B cell (primary cell): ENCODE measurements at regions not wholly inside any gene's neighbourhood (a gene's known extent, or its start where the extent isn't known, plus 50 kb on each side); places are given as distances from the start of the nearest gene placed in this dataset.

ENCODE experiments used
- ATAC-seq: fragments of 200-7000 bp; cut with Tn5 transposase; one replicate; pipeline ENCODE4 v1.10.0; 2021; ENCODE audit warnings: low read depth, mild to moderate bottlenecking, moderate number of reproducible peaks, moderate library complexity
- CTCF ChIA-PET: fragments of 350-600 bp; sonication (Branson Sonifier 250); formaldehyde crosslinking; loops from one replicate; lab custom pipeline; 2021; ENCODE audit warnings: antibody characterized with exemption, inconsistent platforms; lab: Charles Lee
- POLR2A ChIA-PET: fragments of 350-600 bp; sonication (Branson Sonifier 250); formaldehyde crosslinking; loops from one replicate; lab custom pipeline; 2021; ENCODE audit warnings: antibody characterized with exemption; lab: Charles Lee
- DNase-seq: peaks from one replicate; pipeline ENCODE4 v3.0.0; 2013
- H2AFZ ChIP-seq: 2 replicates; pipeline ENCODE4 v1.6.1; 2012; ENCODE audit warnings: mild to moderate bottlenecking, low read depth, low read length; ENCODE audit not compliant: insufficient read depth, poor library complexity, severe bottlenecking
- H3K27ac ChIP-seq, 2 donors: 1 replicate in 1 of 2; 2 replicates in 1 of 2; pipeline ENCODE4 v1.5.1; 2012 to 2013; ENCODE audit warnings: low read length in 2 of 2, mild to moderate bottlenecking in 2 of 2, moderate library complexity in 1 of 2
- H3K27me3 ChIP-seq, 4 experiments: fragments of 200-600 bp in 1 of 4; sonication (generic) in 1 of 4; replicated peaks in 1 of 4; 1 replicate in 2 of 4; 2 replicates in 2 of 4; pipeline versions ENCODE4 v1.6.1 to v1.7.0; 2013 to 2016; ENCODE audit warnings: low read length in 3 of 4, mild to moderate bottlenecking in 2 of 4, mixed read lengths in 1 of 4, moderate library complexity in 1 of 4; ENCODE audit not compliant: insufficient read depth in 4 of 4, control insufficient read depth in 3 of 4; ENCODE audit errors: control extremely low read depth in 1 of 4
- H3K36me3 ChIP-seq, 2 experiments: replicated peaks in 1 of 2; 1 replicate in 1 of 2; 2 replicates in 1 of 2; pipeline versions ENCODE4 v1.6.1 to v1.7.1; 2013; ENCODE audit warnings: low read length in 1 of 2; ENCODE audit not compliant: insufficient read depth in 2 of 2, control insufficient read depth in 1 of 2; ENCODE audit errors: control extremely low read depth in 1 of 2, extremely low read depth in 1 of 2
- H3K4me1 ChIP-seq, 2 donors: fragments of 200-600 bp in 1 of 2; sonication (generic) in 1 of 2; 1 replicate in 1 of 2; 2 replicates in 1 of 2; pipeline versions ENCODE4 v1.5.1 to v1.6.1; 2013 to 2017; ENCODE audit warnings: low read length in 2 of 2; ENCODE audit not compliant: control insufficient read depth in 2 of 2, insufficient read depth in 2 of 2
- H3K4me2 ChIP-seq: replicated peaks from 2 replicates; pipeline ENCODE3; 2012; ENCODE audit warnings: mild to moderate bottlenecking, low read depth, low read length; ENCODE audit not compliant: poor library complexity, severe bottlenecking
- H3K4me3 ChIP-seq, 5 experiments: fragments of 200-600 bp in 1 of 5; sonication (generic) in 1 of 5; 1 replicate in 3 of 5; 2 replicates in 2 of 5; pipeline versions ENCODE4 v1.5.1 to v1.7.0; 2011 to 2016; ENCODE audit warnings: low read length in 4 of 5, mild to moderate bottlenecking in 4 of 5, low read depth in 2 of 5, control low read depth in 1 of 5, moderate library complexity in 1 of 5; ENCODE audit not compliant: insufficient read depth in 1 of 5; ENCODE audit errors: control extremely low read depth in 1 of 5, extremely low read depth in 1 of 5
- H3K79me2 ChIP-seq: fragments of 200-600 bp; sonication (generic); one replicate; pipeline ENCODE4 v1.6.0; 2016; ENCODE audit warnings: low read length; ENCODE audit not compliant: control insufficient read depth, insufficient read depth
- H3K9ac ChIP-seq: fragments of 200-600 bp; sonication (generic); 2 replicates; pipeline ENCODE4 v1.6.1; 2017; ENCODE audit warnings: mild to moderate bottlenecking, low read length, moderate library complexity
- H3K9me3 ChIP-seq, 3 donors: one replicate each; pipeline versions ENCODE4 v1.6.1 to v1.7.1; 2013; ENCODE audit warnings: low read length in 2 of 3; ENCODE audit not compliant: control insufficient read depth in 2 of 3, insufficient read depth in 1 of 3; ENCODE audit errors: control extremely low read depth in 1 of 3
- H4K20me1 ChIP-seq: 2 replicates; pipeline ENCODE4 v1.6.0; 2012; ENCODE audit warnings: mild to moderate bottlenecking, low read length; ENCODE audit not compliant: insufficient read depth, control insufficient read depth, poor library complexity, severe bottlenecking
- H3K27ac Mint-ChIP-seq: one replicate; pipeline ENCODE4 v1.8.0; 2021; ENCODE audit warnings: mixed read lengths
- H3K27me3 Mint-ChIP-seq: one replicate; pipeline ENCODE4 v1.8.0; 2021; ENCODE audit warnings: mixed read lengths
- H3K4me1 Mint-ChIP-seq: one replicate; pipeline ENCODE4 v1.8.0; 2021; ENCODE audit warnings: mixed read lengths
- H3K4me3 Mint-ChIP-seq: one replicate; pipeline ENCODE4 v1.8.0; 2021; ENCODE audit warnings: mixed read lengths
- H3K9me3 Mint-ChIP-seq: one replicate; pipeline ENCODE4 v1.8.0; 2022; ENCODE audit warnings: mixed read lengths; ENCODE audit not compliant: insufficient read depth
- CTCF ChIP-seq: fragments of 200-600 bp; IDR thresholded peaks from one replicate; pipeline ENCODE4 v1.8.0; 2022; ENCODE audit warnings: antibody characterized with exemption, mild to moderate bottlenecking
- EZH2 ChIP-seq: IDR thresholded peaks from 2 replicates; pipeline ENCODE4 v1.6.1; 2012; ENCODE audit warnings: borderline replicate concordance, low read depth, mild to moderate bottlenecking, moderate library complexity, low read length; ENCODE audit not compliant: insufficient read depth, poor library complexity, severe bottlenecking
- WGBS: methylation state at CpG from one replicate; pipeline ENCODE4 v1.1.5; 2013; ENCODE audit warnings: missing lambda C conversion rate; ENCODE audit not compliant: insufficient coverage; 5-methylcytosine and 5-hydroxymethylcytosine counted together
- intact Hi-C: fragments of 100-400 bp; cut with micrococcal nuclease; formaldehyde crosslinking; loops from one replicate; pipeline ENCODE4 v1.10.0; 2022

GRCh38 chr2:84201158-84201557 lies 257.9 kb downstream of the SUCLG1 start:
- Histone ChIP-seq H3K79me2 (no peaks in the 10 kb centered on the region), H3K27me3 (no peaks in the 10 kb centered on the region), H3K4me1 (no peaks in the 10 kb centered on the region), H3K27ac (no peak overlapping the region), H3K36me3 (no peaks in the 10 kb centered on the region), H2AFZ (no peak overlapping the region), H3K9ac (no peak overlapping the region), H3K9me3 (no peaks in the 10 kb centered on the region), H4K20me1 (no peaks in the 10 kb centered on the region), H3K4me3 (no peak overlapping the region), H3K4me2 (no peak overlapping the region)
- Mint-ChIP-seq H3K27me3 (peaks cover 3% of the 10 kb centered on the region), H3K27ac (no peak overlapping the region), H3K9me3 (no peaks in the 10 kb centered on the region), H3K4me1 (no peaks in the 10 kb centered on the region), H3K4me3 (no peak overlapping the region)
- POLR2A ChIA-PET: no interaction called here
- WGBS: 20% methylated on average over 3 of the region's 5 CpGs
- DNase-seq: no peak
- intact Hi-C loops: no loop called here
- TF ChIP-seq EZH2 (no peak), CTCF (no peak)
- no peak for ATAC-seq
- CTCF ChIA-PET: no interaction called here

GRCh38 chr2:84197901-84198300 lies 261.2 kb downstream of the SUCLG1 start:
- H3K27ac ChIP-seq: no peak overlapping the region
- H3K4me2 ChIP-seq: no peak overlapping the region
- Mint-ChIP-seq H3K4me1 (no peaks in the 10 kb centered on the region), H3K4me3 (no peak overlapping the region), H3K27ac (no peak overlapping the region), H3K9me3 (no peaks in the 10 kb centered on the region), H3K27me3 (no peaks in the 10 kb centered on the region)
- POLR2A ChIA-PET: no interaction called here
- no peaks in the 10 kb centered on the region for H3K79me2 ChIP-seq
- intact Hi-C loops: no loop called here
- no peaks in the 10 kb centered on the region for H3K36me3 ChIP-seq
- no peaks in the 10 kb centered on the region for H3K4me1 ChIP-seq
- no peaks in the 10 kb centered on the region for H3K9me3 ChIP-seq
- H3K9ac ChIP-seq: no peak overlapping the region
- DNase-seq (no peak), ATAC-seq (no peak)
- TF ChIP-seq EZH2: no peak
- CTCF ChIA-PET: no interaction called here
- no peaks in the 10 kb centered on the region for H3K27me3 ChIP-seq
- WGBS: 80% methylated on average over 1 of the region's 1 CpG
- H2AFZ ChIP-seq: no peak overlapping the region
- H3K4me3 ChIP-seq: no peak overlapping the region
- no peaks in the 10 kb centered on the region for H4K20me1 ChIP-seq
